GM18951 (cell line): ENCODE measurements at regions not wholly inside any gene's neighbourhood (a gene's known extent, or its start where the extent isn't known, plus 50 kb on each side); places are given as distances from the start of the nearest gene placed in this dataset.

Experiments
- POLR2A ChIP-seq: IDR thresholded peaks from 4 replicates; pipeline ENCODE4 v1.6.1; 2011; ENCODE audit warnings: mild to moderate bottlenecking; ENCODE audit not compliant: insufficient read length, insufficient read depth; ENCODE audit errors: extremely low read depth
- in situ Hi-C: fragments of 300-500 bp; cut with MboI; formaldehyde crosslinking; loops from one replicate; pipeline ENCODE4 v1.12.0; 2022; ENCODE audit warnings: low sequenced_read_pairs, mixed read lengths, inconsistent platforms; ENCODE audit not compliant: unreplicated experiment

DNA sequence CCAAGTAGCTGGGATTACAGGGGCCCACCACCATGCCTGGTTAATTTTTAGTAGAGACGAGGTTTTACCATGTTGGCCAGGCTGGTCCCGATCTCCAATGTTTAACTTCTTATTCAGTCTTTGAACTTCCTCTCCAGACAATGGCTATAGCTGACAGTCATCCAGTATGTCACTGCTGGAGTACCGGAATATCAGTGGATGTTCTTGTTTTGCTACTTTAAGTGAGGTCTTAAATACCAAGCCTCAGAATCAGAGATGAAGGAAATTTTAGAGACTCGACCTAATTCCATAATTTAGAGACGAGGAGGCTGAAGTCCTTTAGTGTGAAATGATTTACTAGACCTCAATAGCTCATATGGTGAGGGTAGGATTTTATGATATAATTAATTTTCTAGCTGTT, 294.8 kb upstream of the KLF6 start:
- TF ChIP-seq POLR2A = no peak
- in situ Hi-C loops = no loop called here

DNA sequence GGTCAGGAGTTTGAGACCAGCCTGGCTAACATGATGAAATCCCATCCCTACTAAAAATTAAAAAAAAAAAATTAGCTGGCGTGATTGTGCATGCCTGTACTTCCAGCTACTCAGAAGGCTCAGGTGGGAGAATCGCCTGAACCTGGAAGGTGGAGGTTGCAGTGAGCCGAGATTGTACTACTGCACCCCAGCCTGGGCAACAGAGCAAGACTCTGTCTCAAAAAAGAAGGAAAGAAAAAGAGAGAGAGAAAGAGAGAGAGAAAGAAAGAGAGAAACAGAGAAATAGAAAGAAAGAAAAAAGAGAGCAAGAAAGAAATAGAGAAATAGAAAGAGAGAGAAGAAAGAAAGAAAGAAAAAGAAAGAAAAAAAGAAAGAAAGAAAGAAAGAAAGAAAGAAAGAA, 292.8 kb upstream of the KLF6 start:
- no peak for TF ChIP-seq POLR2A
- in situ Hi-C loops = no loop called here

DNA sequence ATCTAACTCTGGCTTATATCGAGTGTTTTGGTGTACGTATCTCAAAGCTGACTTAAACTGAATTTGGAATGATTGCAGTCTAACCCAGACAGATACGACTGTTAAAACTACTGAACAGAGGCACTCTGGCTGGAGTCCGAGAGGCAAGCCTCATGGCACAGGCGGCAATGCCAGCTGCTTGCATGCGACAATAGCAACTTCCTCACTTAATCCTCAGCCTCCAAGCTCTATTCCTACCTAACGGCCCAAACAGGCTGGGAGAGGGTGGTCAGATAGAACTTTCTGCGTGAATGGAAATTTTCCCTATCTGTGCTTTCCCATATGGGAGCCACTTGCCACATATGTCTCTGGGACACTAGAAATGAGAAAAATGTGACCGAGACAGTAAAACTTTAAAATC, 292.0 kb upstream of the KLF6 start:
- in situ Hi-C loops = no loop called here
- TF ChIP-seq POLR2A = no peak

DNA sequence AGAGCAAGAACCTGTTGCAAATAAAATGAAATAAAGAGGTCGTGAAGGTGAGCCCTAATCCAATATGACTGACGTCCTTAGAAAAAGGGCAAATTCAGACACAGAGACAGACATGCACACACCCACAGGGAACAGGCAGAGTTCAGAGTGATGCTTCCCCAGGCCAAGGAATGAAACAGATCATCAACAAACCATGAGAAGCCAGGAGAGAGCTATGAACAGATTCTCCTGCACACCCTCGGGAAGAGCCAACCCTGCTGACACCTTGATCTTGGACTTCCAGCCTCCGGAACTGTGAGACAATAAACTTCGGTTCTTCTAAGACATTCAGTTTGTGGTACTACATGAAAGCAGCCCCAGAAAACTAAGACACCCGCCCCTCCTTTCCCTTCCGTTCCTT, 290.4 kb upstream of the KLF6 start:
- in situ Hi-C loops = no loop called here
- no peak for TF ChIP-seq POLR2A

DNA sequence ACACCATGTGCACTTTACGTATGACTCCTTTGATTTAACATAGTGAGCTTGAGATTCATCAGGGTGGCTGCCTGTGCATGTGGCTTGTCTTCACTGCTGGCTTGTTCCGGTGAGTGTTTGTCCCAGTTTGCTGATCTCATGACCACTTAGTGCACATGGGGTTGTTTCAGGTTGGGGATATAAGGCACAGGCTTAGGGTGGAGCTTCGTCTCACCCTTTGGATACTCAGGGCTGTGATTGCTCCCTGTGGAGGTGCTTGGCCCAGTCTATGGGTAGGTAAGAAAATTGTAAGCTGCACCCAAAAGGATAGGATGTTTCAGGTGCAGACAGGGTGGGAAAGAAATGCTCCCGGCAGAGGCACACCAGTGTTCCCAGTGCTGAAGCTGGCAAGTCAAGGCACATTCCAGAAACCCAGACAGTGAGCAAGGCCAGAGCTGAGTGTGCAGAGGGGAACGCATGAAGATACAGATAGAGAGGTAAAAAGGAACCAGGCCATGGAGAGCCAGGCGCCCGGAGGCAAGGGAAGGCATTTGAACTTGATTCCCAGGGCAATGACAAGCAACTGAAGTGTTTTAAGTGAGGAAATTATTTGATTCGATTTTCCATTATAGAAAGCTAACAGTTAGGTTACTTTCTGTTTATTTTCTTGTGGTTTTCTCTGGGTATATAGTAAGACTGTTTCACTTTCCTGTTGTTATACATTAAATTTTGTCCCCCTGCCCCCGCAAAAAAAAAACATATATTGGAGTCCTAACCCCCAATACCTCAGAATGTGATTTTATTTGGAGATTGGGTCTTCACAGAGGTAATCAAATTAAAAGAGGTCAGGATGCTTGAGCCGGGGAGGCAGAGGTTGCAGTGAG, 289.8 kb upstream of the KLF6 start:
- in situ Hi-C loops = no loop called here
- no peak for TF ChIP-seq POLR2A

DNA sequence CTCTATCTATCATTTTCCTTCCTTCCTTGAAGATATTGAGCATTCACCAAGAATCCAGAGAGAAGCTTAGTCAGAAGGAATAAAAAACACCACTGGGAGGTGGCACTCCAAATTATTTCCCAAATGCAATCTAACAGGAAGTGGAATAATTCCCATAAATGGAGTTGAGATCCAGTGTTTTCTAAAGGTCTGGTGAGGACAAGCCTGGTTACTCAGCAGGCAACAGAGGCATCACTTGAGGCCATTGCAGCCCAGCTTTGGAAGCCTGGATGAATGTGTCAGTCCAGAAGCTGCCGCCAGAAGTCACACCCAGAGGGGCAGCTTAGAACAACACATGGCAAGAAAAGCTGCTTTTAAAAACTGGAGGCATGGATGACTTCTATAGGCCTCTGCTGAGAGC, 288.9 kb upstream of the KLF6 start:
- in situ Hi-C loops = no loop called here
- no peak for TF ChIP-seq POLR2A

DNA sequence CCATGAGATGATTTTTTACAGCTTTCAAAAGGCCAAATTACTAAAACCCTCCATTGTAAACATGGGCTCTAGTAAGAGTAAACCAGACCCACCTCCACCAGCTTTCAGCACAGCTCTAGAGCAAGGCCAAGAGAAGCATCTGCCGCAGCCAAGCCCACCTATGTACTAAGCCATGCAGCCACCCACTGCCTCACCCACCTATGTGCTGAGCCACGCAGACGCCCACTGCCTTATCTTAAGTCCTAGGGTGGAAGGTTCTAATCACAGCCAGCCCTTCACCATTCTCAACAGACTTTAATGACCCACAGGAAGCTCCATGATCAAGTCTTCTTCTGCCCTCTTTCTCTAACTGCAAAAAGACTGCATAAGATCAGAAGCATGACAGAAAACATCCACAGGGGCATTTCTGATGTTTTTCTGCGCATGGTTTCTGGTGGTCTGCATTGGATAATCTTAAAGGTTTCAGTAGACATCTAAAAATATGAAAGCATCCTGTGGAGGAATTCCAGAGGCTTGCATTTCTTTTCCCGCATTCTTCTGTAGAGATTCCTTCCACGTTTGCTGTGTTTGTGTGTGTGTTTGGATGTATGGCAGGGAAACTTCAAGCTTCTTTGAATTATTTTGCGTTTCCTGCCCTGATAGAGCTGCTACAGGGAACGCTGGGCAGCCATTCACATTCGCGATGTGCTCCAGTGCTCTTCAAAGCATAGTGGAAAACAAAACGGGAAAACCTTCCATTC, 286.1 kb upstream of the KLF6 start:
- no peak for TF ChIP-seq POLR2A
- in situ Hi-C loops = no loop called here

DNA sequence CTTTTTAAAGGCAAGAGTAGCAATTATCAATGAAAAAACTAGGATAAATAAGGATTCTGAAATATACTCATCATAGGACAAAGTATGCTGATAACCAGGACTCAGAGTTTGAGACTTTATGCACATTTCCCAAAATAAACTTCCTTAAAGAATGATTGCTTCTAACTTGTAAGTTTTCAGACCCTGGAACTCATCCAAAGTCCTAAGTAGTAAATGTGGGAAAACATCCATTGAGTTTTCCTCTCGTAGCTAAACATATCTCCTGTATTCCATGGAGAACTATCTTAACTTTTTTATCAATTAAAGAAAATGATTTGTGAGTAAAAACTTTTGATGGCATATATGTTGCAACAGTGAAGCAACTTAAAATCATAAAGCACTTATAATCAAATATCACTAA, 285.2 kb upstream of the KLF6 start:
- in situ Hi-C loops = no loop called here
- no peak for TF ChIP-seq POLR2A

DNA sequence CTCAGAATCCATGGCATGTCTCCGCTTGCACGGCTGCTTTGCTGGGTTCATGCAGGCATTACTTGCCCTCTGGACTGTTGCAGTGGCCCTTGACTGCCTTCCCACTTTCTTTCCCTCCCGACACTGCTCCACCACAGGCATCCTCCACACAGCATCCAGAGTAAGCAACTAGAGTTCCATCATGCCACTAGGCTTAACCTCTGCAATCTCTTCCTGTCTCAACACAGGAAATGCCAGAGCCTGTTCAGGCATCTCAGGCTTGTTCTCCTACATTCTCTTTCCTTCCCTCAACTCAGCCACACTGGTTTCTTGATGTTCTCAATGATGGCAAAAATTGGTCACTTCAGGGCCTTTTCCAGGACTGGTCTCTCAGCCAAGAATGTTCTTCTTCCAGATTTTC, 284.5 kb upstream of the KLF6 start:
- in situ Hi-C loops = no loop called here
- TF ChIP-seq POLR2A = no peak

DNA sequence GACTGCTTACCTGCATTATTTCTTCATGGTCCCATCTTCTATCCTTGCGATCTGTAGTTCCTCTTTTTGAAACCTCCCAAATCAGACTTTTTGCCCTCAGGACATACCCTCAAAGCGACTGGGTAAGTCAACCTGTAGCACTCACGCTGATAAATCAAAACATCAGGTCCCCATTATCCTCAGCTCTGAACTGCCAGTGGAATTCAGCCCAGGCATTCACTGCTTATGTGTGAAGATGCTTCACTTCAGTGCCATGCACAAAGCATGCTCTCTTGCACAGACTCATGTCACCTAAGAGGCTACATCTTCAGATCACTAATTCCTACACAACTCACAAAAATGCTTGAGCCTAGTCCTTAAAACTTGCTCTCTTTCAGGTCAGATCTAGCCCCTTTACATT, 283.6 kb upstream of the KLF6 start:
- TF ChIP-seq POLR2A = no peak
- in situ Hi-C loops = no loop called here

DNA sequence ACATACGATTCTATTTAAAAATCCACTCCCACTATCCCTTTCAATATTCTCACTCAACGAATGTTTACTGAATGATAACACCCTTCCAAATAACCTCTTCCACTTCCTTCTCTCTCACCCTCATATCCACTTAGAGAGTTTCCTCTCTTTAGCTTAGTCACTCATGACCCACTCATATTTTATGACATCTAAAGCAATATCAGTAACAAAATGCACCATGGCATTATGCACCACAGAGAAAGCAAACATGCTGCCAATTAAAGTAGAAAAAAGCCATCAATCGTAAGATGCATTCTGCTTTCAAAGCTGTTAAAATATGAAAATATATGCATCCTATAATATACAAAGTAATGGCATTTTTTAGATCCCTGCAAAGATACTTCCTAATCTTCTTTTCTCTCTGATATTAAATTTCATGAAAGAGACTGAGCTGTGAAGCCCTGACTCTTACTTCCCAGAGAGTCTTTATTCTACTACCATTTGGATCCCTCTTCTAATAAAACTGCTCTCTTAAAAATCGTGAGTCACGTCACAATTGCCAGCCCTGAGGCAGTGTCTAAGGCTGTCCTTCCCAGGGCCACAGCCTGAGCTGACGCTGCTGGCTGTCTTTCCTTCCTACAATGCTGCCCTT, 283.0 kb upstream of the KLF6 start:
- in situ Hi-C loops = no loop called here
- no peak for TF ChIP-seq POLR2A

DNA sequence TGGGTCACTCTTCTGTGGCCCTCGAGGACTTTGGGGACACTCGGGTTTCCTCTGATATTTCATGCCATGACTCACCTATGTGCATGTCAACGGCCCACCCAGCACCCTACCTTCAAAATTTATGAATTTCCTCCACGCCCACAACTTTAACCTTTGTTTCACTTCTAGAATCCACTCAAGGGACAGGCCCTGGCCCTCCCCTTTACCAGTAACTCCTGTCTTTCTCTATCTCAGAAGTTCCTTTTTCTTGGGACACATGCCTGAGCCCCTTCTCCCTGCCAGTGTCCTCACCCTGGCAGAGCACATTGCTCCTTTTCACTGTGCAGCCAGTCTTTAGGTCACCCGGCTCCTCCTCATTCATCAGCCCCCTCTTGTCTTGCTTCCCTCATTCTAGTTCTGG, 282.5 kb upstream of the KLF6 start:
- in situ Hi-C loops = no loop called here
- TF ChIP-seq POLR2A = no peak

DNA sequence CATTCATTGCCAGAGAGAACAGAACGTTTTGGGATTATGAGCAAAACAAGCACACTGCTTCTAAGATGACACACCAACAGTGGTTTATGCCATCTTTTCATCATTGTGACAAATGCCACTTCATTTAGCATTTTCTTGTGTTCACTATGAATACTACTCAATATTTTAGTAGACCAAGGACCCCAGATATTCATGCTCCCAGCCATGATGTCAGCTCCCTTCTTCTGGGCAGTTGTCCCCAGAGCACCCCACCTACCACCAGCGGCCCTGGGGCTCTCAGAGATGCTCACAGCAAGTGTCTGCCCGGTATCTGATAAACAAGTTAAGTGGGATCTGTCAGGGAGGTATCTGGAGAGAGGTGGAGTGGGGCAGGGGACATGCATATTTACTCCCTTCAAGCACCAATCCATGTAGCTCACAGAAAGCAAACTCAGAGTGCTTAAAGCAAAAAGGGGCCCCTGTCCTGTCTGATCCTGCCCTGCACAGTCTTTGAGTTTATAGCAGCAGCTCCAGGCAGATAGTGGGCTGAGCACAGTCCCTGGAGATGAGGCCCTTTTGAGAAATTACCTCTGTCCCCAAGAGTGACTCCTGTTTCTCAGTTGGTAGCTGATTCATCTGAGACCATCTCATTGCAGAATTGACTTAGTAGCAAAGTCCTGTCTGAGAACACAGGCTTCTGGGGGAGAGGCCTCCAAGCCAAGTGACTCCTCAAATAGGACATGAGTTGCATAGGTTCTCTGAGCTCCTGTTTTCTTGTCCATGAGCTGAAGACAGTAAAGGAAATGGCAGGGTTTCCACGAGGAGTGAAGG, 281.8 kb upstream of the KLF6 start:
- no peak for TF ChIP-seq POLR2A
- in situ Hi-C loops = no loop called here
